GM12892 (cell line): ENCODE measurements at regions not wholly inside any gene's neighbourhood (a gene's known extent, or its start where the extent isn't known, plus 50 kb on each side); places are given as distances from the start of the nearest gene placed in this dataset.

Experiments used
- DNase-seq: peaks from one replicate; pipeline ENCODE4 v3.0.0; 2011; ENCODE audit not compliant: insufficient read length
- FAIRE-seq: peaks from 2 replicates; lab custom pipeline; 2011; peaks lifted over from hg19 to GRCh38; lab: Jason Lieb, UNC
- POLR2A ChIP-seq: IDR thresholded peaks from 2 replicates; pipeline ENCODE4 v1.6.1; 2011; ENCODE audit warnings: low read depth, low read length, control low read depth
- POLR2AphosphoS5 ChIP-seq: IDR thresholded peaks from 2 replicates; pipeline ENCODE4 v1.6.1; 2011; ENCODE audit warnings: low read depth, low read length, control low read depth
- TAF1 ChIP-seq: IDR thresholded peaks from 2 replicates; pipeline ENCODE4 v1.6.1; 2011; ENCODE audit warnings: low read depth, mild to moderate bottlenecking, control low read depth, low read length, borderline replicate concordance

DNA sequence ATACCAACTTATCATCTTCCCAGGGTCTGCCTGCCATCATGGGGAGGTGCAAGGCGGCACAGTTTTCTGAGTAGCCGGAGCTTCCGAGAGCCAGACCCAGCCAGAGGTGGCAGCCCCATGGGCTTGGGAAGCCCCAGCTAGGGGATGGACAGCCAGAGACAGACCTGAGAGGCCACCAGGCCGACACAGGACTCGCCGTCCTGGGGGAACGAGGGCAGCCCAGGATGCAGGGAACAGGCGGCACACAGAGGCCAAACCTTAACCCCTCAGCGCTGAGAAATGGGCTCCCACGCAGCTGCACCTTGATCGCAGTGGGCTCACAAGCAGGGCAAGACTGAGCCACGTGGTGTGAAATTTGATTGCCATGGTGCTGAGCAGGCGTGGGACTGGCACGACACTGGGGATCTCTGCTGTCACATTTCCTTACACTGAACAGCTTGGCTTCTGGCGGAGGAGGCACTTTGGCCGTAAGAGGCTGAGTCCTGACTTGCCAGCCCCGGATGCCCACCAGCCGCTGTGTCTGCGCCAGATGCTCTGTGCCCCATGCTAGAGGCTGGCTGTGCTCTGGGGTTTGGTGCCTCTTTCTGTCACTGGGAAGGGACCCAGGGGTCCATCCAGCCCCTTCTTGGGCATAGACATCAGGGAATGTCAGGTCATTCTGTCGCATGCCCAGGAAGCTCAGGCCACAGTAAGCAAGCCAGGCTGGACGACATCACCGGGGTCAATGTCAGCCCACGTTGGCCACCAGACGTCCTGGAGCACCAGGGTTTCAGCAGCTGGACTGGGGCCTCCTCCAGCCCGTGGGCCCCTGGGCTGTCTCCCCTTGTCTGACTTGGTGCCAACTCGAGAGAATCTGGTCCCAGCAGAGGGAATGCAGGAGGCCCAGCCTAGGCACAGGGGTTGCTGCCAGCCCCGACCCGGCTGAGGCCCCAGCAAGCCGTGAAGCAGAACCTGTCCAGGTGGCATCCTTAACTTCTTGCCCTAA is 312.1 kb upstream of the MYT1L start:
- TF ChIP-seq TAF1 (no peak), POLR2AphosphoS5 (no peak), POLR2A (no peak)
- no peak for DNase-seq
- no peak for FAIRE-seq

DNA sequence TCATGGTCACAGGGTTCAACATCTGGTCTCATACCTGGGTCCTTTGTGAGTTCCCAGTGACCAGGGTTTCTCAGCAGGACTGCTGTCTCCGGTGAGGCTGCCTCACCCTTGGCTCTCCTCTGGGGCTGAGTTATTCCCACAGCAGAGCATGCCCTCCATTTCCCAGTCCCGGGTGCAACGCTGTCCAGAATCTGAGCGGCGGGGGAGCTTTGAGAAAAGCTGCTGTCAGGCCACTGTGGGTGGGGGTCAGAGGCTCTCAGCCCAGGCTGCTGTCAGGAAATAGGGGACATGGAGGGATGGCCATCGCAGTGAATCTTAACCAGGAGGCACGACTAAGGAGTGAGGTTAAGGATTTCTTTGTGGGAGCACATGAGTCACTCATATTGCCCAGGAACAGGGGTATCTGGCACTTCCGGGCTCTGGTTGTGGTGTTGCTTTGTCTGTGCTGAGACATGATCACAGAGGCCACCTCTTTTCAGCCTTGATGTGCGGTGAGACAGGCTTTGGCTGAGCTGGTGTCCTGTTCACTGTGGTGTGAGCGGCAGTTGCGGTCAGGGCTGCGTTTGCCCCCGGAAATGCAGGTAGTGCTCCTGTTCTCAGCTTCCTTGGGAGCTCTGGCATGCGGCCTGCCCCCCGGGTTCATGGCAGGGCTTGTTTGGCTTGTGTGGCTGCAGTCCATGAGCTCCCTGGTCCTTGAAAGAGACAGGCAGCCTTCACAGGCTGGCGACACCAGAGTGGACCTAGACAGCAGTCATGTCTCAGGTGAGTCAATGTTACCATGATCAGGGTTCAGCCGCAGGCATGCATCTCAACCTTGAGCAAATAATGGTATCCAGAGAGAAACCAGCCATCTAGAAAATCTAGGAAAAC is 310.7 kb upstream of the MYT1L start:
- DNase-seq, result no peak
- no peak for TF ChIP-seq POLR2A
- no peak for TF ChIP-seq POLR2AphosphoS5
- no peak for FAIRE-seq

DNA sequence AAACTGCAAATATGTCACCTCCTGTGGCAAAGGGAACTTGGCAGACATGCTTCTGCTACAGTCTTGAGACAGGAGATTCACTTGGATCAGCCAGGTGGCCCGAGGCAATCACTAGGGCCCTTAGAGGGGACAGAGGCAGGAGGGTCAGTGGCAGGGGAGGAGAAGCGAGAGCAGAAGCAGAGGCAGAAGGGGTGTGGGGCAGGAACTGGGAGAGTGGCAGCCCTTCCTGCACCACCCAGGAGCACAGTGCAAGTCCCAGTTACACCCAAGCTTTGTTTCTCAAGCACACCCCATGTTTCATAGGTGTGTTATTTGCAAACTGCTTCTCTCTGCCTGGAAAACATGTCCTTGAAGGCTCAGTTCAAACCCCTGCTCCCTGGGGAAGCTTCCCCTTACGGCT is 309.7 kb upstream of the MYT1L start:
- TF ChIP-seq POLR2AphosphoS5 (no peak), TAF1 (no peak), POLR2A (no peak)
- no peak for DNase-seq
- no peak for FAIRE-seq

DNA sequence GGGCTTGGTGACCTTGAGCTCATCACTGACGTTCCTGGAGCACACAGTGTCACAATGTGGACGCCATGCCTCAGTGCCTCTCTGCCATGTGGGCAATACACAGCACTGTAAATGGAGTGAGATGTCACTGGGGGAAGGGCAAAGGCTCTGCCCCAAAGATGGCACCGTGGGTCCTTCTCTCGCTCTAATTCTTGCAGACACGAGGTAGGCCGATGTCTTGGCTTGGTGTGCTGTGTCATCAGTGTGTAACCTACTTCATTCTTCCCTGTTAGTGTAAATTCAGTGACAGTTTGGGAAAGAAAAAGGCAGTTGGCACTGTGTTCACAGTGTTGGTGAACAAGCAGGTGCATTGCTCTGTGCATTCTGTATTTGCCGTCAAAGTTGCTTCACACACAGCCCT is 309.3 kb upstream of the MYT1L start:
- DNase-seq, result no peak
- FAIRE-seq, result no peak
- TF ChIP-seq POLR2A (no peak), TAF1 (no peak), POLR2AphosphoS5 (no peak)

DNA sequence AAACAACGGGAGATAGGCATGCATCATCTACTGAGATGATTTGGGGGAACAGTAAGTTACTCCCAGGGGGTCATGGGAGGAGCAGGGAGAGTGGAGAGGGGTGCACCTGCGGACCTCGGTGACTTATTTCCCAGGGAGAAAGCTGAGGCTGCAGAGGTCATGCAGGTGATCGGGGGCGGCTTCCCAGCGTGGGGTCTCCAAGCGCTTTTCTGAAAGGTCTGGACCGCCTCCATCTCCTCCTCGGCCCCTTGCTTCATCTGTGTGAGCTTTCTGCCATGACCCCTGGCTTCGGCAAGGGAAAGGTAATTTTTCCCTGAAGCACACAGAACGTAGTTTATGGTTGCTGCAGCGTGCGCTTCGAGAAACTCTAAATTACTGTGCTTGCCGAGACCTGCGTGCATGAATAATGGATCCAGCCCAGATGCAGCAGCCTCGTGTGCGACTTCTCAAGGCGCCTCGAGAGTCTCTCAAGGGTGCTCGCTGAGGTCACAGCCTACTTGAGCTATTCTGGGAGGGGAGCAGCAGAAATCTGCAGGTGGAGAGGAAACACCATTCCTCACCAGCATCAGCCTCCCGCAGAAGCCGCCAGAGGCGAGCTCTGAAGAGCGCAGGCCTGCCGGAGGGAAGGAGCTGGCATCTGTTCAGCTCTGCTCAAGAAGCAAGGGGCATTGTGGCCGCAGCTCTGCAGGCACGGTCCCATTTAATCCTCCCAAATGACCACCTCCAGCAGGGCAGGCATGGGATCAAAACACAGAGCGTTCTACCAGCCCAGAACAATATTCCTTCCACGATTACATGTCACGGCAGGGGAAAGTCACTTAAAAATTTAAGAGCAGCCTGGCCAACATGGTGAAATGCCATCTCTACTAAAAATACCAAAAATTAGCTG is 308.4 kb upstream of the MYT1L start:
- DNase-seq (no peak), FAIRE-seq (no peak)
- TF ChIP-seq POLR2A, result no peak
- TF ChIP-seq POLR2AphosphoS5, result no peak

DNA sequence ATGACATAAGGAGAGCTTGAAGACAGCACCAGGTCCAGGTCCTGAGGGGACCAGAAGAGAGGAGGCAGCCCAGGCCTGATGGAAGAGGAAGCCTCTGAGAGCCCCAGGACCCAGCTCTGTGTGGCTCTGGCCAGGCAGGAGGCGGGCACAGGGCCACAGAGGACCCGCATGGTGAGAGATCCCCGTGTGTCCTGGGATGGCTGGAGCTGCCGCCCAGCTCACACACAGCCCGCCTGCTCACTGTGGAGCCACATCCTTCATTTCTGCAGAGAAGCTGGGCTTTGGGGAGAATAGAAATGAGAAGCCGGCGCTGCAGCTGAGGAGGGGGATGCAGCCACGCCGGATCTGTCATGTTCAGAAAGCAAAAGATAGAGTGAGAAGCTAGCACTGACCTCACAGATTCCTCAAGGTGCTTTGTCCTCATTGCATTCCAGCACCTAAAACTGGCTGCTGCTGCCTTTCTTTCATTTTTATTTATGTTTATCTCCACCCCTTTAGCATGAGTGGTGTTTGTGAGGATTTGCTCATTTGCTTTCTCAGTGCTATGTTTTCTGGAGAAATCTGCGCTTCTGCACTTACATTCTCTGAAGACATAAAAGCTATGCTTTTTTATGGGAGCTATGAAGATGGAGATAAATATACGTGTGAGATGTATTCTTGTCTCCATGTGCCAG is 307.6 kb upstream of the MYT1L start:
- DNase-seq (no peak), FAIRE-seq (no peak)
- TF ChIP-seq POLR2AphosphoS5, result no peak

DNA sequence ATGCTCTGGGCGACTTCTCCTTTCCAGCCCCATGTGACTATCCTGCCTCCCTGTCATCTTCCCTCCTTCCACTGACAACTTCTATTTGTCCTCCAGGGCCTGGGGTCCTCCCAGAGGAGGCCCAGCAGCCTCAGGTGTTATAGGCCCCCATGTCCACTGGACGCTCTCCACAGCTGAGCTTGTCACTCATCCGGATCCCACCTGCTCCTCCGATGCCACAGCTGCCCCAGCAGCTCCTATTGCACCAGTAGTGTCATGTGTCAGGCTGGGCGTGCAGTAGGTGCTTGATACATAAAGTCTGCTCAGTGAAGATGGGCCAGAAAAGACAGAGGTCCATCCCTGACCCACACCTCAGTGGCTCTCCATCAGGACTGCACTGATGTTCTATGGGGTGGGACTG is 305.7 kb upstream of the MYT1L start:
- DNase-seq (no peak), FAIRE-seq (no peak)
- TF ChIP-seq TAF1 (no peak), POLR2AphosphoS5 (no peak), POLR2A (no peak)

DNA sequence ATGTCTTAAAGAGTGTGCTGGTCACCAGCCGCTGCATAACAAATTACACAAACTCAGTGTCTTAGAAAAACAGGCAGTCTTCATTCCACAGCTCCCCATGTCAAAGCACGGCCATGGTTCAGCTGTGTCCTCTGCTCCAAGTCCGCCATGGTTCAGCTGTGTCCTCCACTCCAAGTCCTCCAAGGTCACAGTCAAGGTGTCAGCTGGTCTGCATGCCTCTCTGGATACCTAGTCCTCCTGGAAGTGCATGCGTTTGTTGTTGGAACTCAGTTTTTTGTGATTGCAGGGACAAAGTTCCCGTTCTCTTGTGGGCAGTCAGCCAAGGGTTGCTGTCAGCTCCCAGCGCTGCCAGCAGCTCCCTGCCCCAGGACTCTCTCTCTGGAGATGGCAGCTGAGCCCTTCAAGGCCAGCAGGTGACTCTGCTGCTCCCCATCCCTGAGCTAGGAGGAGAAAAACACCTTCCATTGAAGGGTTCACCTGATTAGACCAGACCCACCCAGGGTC is 304.0 kb upstream of the MYT1L start:
- FAIRE-seq, result no peak
- TF ChIP-seq POLR2A, result no peak
- no peak for TF ChIP-seq TAF1
- TF ChIP-seq POLR2AphosphoS5, result no peak
- no peak for DNase-seq

DNA sequence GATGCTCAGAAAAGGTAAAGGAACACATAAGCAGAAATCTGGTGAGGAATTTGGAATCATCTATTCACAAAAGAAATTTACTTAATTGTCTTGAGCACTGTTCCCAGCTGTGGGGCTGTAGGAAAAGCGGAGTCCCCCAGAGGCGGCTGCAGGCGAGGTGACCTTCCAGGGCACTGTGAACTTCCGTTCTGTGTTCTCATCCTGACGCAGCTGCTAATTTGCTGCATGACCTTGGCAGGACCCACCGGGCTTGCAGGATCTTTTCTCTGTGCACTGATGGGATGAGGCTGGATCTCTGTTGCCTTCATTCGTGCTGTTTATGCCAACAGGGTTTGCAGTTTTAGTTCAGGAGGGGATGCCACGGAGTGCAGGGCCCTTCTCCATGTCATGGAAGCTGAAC is 301.9 kb upstream of the MYT1L start:
- TF ChIP-seq POLR2AphosphoS5 (no peak), TAF1 (no peak), POLR2A (no peak)
- FAIRE-seq (no peak), DNase-seq (no peak)

DNA sequence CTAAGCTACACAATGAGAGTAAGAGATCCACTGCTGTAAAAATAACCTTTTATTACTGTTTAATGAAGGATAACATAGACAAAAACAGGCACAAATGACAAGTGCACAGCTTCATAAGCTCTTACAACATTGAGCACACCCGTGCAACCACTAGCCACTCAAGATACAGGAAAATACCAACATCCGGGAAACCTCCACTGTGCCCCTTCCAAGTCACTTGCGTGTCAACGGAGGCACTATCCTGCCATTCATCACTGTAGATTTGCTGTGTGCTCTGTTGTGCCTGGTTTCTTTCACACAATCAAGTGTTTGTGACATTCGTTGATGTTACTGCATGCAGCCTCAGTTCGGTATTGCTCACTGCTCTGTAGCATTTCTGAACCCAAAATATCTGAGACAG is 292.9 kb upstream of the MYT1L start:
- DNase-seq (no peak), FAIRE-seq (no peak)
- TF ChIP-seq TAF1 (no peak), POLR2AphosphoS5 (no peak), POLR2A (no peak)

DNA sequence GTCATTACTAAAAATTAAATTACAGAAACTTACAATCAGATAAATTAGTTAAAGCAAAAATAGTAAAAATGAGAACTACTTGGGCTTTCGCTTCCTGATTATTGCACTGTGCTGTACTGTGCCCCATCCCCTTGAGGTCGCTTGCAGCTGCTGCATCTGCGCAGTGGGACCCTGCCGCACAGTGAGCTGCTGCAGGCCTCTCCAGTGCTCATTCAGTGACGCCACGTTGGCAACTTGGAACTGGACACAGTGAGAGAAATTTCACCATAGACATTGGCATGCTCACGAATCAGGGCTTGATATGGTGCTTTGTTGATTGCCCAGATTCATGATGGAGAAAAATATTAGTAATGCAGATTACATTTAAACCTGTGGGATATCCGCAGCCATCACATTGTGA is 290.8 kb upstream of the MYT1L start:
- FAIRE-seq, result no peak
- TF ChIP-seq TAF1 (no peak), POLR2AphosphoS5 (no peak), POLR2A (no peak)
- no peak for DNase-seq
